HG03280 (cell line): ENCODE measurements at regions not wholly inside any gene's neighbourhood (a gene's known extent, or its start where the extent isn't known, plus 50 kb on each side); places are given as distances from the start of the nearest gene placed in this dataset.
"Not testable (repeated sequence)": the region's sequence is repeated elsewhere in the genome, so short reads cannot be mapped to it uniquely, and the experiment has no call there.

Source experiments
- ATAC-seq: cut with Tn5 transposase; IDR thresholded peaks from one replicate; pipeline ENCODE4 v1.9.1; 2021; ENCODE audit warnings: mild to moderate bottlenecking, moderate library complexity; ENCODE audit not compliant: unreplicated experiment

- no peak for ATAC-seq
Measured at GRCh38 chr2:18991177-18992168, 366.9 kb downstream of the OSR1 start.

GRCh38 chr2:18988631-18989232 is 369.7 kb downstream of the OSR1 start:
- no peak for ATAC-seq

- ATAC-seq, result no peak
Measured at GRCh38 chr2:18987592-18988073, 370.8 kb downstream of the OSR1 start.

GRCh38 chr2:18987016-18987415 is 371.4 kb downstream of the OSR1 start:
- no peak for ATAC-seq

- no peak for ATAC-seq
Measured at GRCh38 chr2:18986046-18986445, 372.4 kb downstream of the OSR1 start.

GRCh38 chr2:18980786-18981430 is 377.5 kb downstream of the OSR1 start:
- ATAC-seq, result no peak

- ATAC-seq, result no peak
Measured at GRCh38 chr2:18980104-18980785, 378.2 kb downstream of the OSR1 start.

GRCh38 chr2:18977409-18977808 is 381.0 kb downstream of the OSR1 start:
- ATAC-seq, result no peak

GRCh38 chr2:18976168-18976961 is 382.1 kb downstream of the OSR1 start:
- ATAC-seq, result peak; percentile 58

- no peak for ATAC-seq
Measured at GRCh38 chr2:18975506-18976167, 382.8 kb downstream of the OSR1 start.

- no peak for ATAC-seq
Measured at GRCh38 chr2:18971628-18972027, 382.3 kb upstream of the NT5C1B start.

- ATAC-seq, result no peak
Measured at GRCh38 chr2:18971069-18971378, 381.7 kb upstream of the NT5C1B start.

GRCh38 chr2:18966131-18966530 is 376.8 kb upstream of the NT5C1B start:
- ATAC-seq, result no peak

- ATAC-seq, result not testable (repeated sequence)
Measured at GRCh38 chr2:18963739-18964256, 374.4 kb upstream of the NT5C1B start.

- no peak for ATAC-seq
Measured at GRCh38 chr2:18961991-18962421, 372.6 kb upstream of the NT5C1B start.

GRCh38 chr2:18959952-18960717 is 370.8 kb upstream of the NT5C1B start:
- ATAC-seq, result no peak

- ATAC-seq, result no peak
Measured at GRCh38 chr2:18959200-18959599, 369.8 kb upstream of the NT5C1B start.

GRCh38 chr2:18957909-18958308 is 368.5 kb upstream of the NT5C1B start:
- no peak for ATAC-seq

GRCh38 chr2:18950361-18950851 is 361.0 kb upstream of the NT5C1B start:
- ATAC-seq, result no peak
